Gastroesophageal sphincter (tissue), 4 donors: ENCODE measurements at regions not wholly inside any gene's neighbourhood (a gene's known extent, or its start where the extent isn't known, plus 50 kb on each side); places are given as distances from the start of the nearest gene placed in this dataset.

Experiments
- ATAC-seq: fragments of 150-250 bp; one replicate; pipeline ENCODE4 v1.9.1; 2016; ENCODE audit warnings: mild to moderate bottlenecking, moderate library complexity
- H3K27ac ChIP-seq, 4 donors: fragments of 200-600 bp; sonication (generic) in 3 of 4; 1 replicate in 3 of 4; 2 replicates in 1 of 4; pipeline ENCODE4 v1.5.1; 2016 to 2019
- H3K27me3 ChIP-seq: fragments of 200-600 bp; sonication (generic); one replicate; pipeline ENCODE4 v1.5.1; 2019
- H3K36me3 ChIP-seq, 2 donors: fragments of 200-600 bp; sonication (generic); one replicate each; pipeline ENCODE4 v1.5.1; 2019; ENCODE audit warnings: control low read depth in 1 of 2
- H3K4me1 ChIP-seq, 3 donors: fragments of 200-600 bp; sonication (generic); 1 replicate in 2 of 3; 2 replicates in 1 of 3; pipeline ENCODE4 v1.5.1; 2016 to 2019; ENCODE audit warnings: control low read depth in 2 of 3
- H3K4me3 ChIP-seq, 2 donors: fragments of 200-600 bp; sonication (generic); one replicate each; pipeline ENCODE4 v1.5.1; 2019; ENCODE audit warnings: mild to moderate bottlenecking in 1 of 2, moderate library complexity in 1 of 2
- H3K9me3 ChIP-seq, 3 donors: fragments of 200-600 bp; sonication (generic); one replicate each; pipeline ENCODE4 v1.5.1; 2017 to 2019; ENCODE audit warnings: control low read depth in 2 of 3
- CTCF ChIP-seq, 4 experiments: fragments of 200-600 bp in 2 of 4; fragments of 450-650 bp in 2 of 4; sonication (generic) in 1 of 4; IDR thresholded peaks; one replicate each; pipeline ENCODE4 v1.5.1; 2017 to 2019; ENCODE audit warnings: antibody characterized with exemption in 4 of 4, mild to moderate bottlenecking in 2 of 4, moderate library complexity in 2 of 4
- EP300 ChIP-seq: sonication (generic); formaldehyde crosslinking; IDR thresholded peaks from one replicate; pipeline ENCODE4 v1.6.1; 2017; ENCODE audit warnings: antibody characterized with exemption, mild to moderate bottlenecking
- POLR2A ChIP-seq, 2 donors: fragments of 450-650 bp; IDR thresholded peaks; one replicate each; pipeline ENCODE4 v1.6.1; 2017; ENCODE audit warnings: antibody characterized with exemption in 2 of 2, mild to moderate bottlenecking in 2 of 2, moderate library complexity in 1 of 2
- POLR2AphosphoS5 ChIP-seq: sonication (generic); formaldehyde crosslinking; IDR thresholded peaks from one replicate; pipeline ENCODE4 v1.6.1; 2017; ENCODE audit warnings: antibody characterized with exemption
- WGBS, 2 donors: methylation state at CpG; one replicate each; pipeline ENCODE4 v1.1.5; 2018; ENCODE audit warnings: low coverage in 1 of 2; 5-methylcytosine and 5-hydroxymethylcytosine counted together

GRCh38 chr16:86883583-86884389 lies 305.4 kb downstream of the FOXL1 start:
- Histone ChIP-seq H3K9me3 (no peaks in the 10 kb centered on the region), H3K4me1 (peaks cover 0 to 11% (median 0%) of the 10 kb centered on the region in 3 donors), H3K36me3 (no peaks in the 10 kb centered on the region), H3K27ac (no peak overlapping the region), H3K27me3 (peaks cover 77% of the 10 kb centered on the region), H3K4me3 (no peak overlapping the region)
- no peak for ATAC-seq
- no peak for TF ChIP-seq EP300
- no peak for TF ChIP-seq POLR2A (IDR thresholded peaks at IDR 0.05)
- no peak for TF ChIP-seq POLR2AphosphoS5
- TF ChIP-seq CTCF (IDR thresholded peaks at IDR 0.05): no peak
- WGBS, 2 donors: 45 to 56% methylated on average over 2 to 4 of the region's 14 CpGs

DNA sequence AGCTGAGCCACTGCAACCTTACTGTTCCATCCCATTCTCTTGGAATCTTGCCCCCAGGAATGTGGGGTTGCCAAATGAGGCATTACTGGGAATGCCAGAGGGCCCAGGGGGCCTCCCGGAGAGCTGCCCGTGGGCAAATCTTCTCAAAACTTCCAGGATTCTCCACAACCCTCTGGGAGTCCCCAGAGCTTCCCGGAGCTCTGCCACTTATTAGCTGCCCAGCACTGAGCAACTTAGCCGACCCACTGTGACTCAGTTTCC lies 306.0 kb downstream of the FOXL1 start:
- peaks cover 0 to 11% (median 0%) of the 10 kb centered on the region in 3 donors for H3K4me1 ChIP-seq
- H3K36me3 ChIP-seq: no peaks in the 10 kb centered on the region
- no peak overlapping the region for H3K4me3 ChIP-seq
- WGBS, 2 donors: no CpG with 5 or more reads among the region's 4 CpGs
- peaks cover 72% of the 10 kb centered on the region for H3K27me3 ChIP-seq
- no peaks in the 10 kb centered on the region for H3K9me3 ChIP-seq
- H3K27ac ChIP-seq: no peak overlapping the region
- ATAC-seq: no peak
- no peak for TF ChIP-seq EP300
- no peak for TF ChIP-seq CTCF (IDR thresholded peaks at IDR 0.05)
- no peak for TF ChIP-seq POLR2A (IDR thresholded peaks at IDR 0.05)

GRCh38 chr16:86885139-86885538 lies 306.8 kb downstream of the FOXL1 start:
- no peaks in the 10 kb centered on the region for H3K9me3 ChIP-seq
- TF ChIP-seq POLR2A (IDR thresholded peaks at IDR 0.05) (no peak), CTCF (IDR thresholded peaks at IDR 0.05) (no peak), EP300 (no peak), POLR2AphosphoS5 (no peak)
- 62 to 79% methylated on average over 4 to 6 of the region's 6 CpGs for WGBS, 2 donors
- no peak for ATAC-seq
- H3K27me3 ChIP-seq: peaks cover 65% of the 10 kb centered on the region
- no peak overlapping the region for H3K4me3 ChIP-seq
- no peak overlapping the region for H3K27ac ChIP-seq
- H3K36me3 ChIP-seq: no peaks in the 10 kb centered on the region
- peaks cover 0 to 11% (median 0%) of the 10 kb centered on the region in 3 donors for H3K4me1 ChIP-seq

- TF ChIP-seq POLR2A (IDR thresholded peaks at IDR 0.05) (no peak), EP300 (no peak), POLR2AphosphoS5 (no peak), CTCF (IDR thresholded peaks at IDR 0.05) (no peak)
- Histone ChIP-seq H3K36me3 (no peaks in the 10 kb centered on the region), H3K9me3 (no peaks in the 10 kb centered on the region), H3K4me3 (no peak overlapping the region), H3K27me3 (peaks cover 68% of the 10 kb centered on the region), H3K27ac (no peak overlapping the region), H3K4me1 (peaks cover 0 to 11% (median 0%) of the 10 kb centered on the region in 3 donors)
- 27 to 64% methylated on average over 1 of the region's 1 CpG for WGBS, 2 donors
- ATAC-seq: no peak
Measured at GRCh38 chr16:86886651-86887050, 308.3 kb downstream of the FOXL1 start.

GRCh38 chr16:86887416-86887815 lies 309.1 kb downstream of the FOXL1 start:
- H3K27me3 ChIP-seq: peaks cover 66% of the 10 kb centered on the region
- no peaks in the 10 kb centered on the region for H3K9me3 ChIP-seq
- no peak for ATAC-seq
- 60% methylated on average over 1 of the region's 8 CpGs; no CpG with 5 or more reads in 1 of the 2 donors for WGBS, 2 donors
- no peaks in the 10 kb centered on the region for H3K36me3 ChIP-seq
- TF ChIP-seq EP300: no peak
- no peak for TF ChIP-seq CTCF (IDR thresholded peaks at IDR 0.05)
- no peak for TF ChIP-seq POLR2A (IDR thresholded peaks at IDR 0.05)
- no peak for TF ChIP-seq POLR2AphosphoS5
- H3K4me3 ChIP-seq: no peak overlapping the region
- H3K4me1 ChIP-seq: peaks cover 0 to 6% (median 0%) of the 10 kb centered on the region in 3 donors
- no peak overlapping the region for H3K27ac ChIP-seq
